ENCODE measurements at regions not wholly inside any gene's neighbourhood (a gene's known extent, or its start where the extent isn't known, plus 50 kb on each side); places are given as distances from the start of the nearest gene placed in this dataset.

DNA sequence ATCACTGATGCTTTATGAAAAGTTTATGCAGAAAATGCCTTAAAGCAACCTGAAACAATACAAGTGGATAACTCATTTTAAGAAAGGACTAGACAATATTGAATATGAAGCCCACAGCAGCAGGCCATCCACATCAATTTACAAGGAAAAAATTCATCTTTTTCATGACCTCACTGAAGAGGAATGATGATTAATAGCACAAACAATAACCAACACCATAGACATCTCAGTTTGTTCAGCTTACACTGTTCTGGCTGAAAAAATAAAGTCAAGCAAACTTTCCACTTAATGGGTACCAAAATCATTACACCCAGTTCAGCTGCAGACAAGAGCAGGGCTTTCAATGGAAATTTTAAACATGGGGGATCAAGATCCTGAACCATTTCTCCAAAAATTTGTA lies 380.6 kb upstream of the NEGR1 start:
- ATAC-seq (no peak), DNase-seq (ENCODE audit: low read depth in 1 of 2, low spot score in 1 of 2) (no peak), FAIRE-seq (no peak)
- Histone ChIP-seq H3K4me3 (no peak overlapping the region), H3K4me2 (no peak overlapping the region), H3K4me1 (no peaks in the 10 kb centered on the region), H3K9me3 (no peaks in the 10 kb centered on the region), H3K27ac (no peak overlapping the region)
- POLR2A ChIA-PET = no interaction called here
- CTCF ChIA-PET = no interaction called here
- TF ChIP-seq RAD21 (conservative IDR thresholded peaks at IDR 0.05 in 1 of 2, IDR thresholded peaks at IDR 0.05 in 1 of 2) (no peak), PHF8 (IDR thresholded peaks at IDR 0.05; ENCODE audit: borderline replicate concordance, low read depth) (no peak), HEYL (CRISPR knock-in tag; IDR thresholded peaks at IDR 0.05) (no peak)
- TF ChIP-seq, protein P1, sequence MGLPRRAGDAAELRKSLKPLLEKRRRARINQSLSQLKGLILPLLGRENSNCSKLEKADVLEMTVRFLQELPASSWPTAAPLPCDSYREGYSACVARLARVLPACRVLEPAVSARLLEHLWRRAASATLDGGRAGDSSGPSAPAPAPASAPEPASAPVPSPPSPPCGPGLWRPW (IDR thresholded peaks at IDR 0.05) = no peak

GRCh38 chr1:72650843-72651435 lies 368.6 kb upstream of the NEGR1 start:
- ChIA-PET CTCF (no interaction called here), POLR2A (no interaction called here)
- no peak for DNase-seq (ENCODE audit: low read depth in 1 of 2, low spot score in 1 of 2)
- ATAC-seq = no peak
- no peak for TF ChIP-seq GATA3 (IDR thresholded peaks at IDR 0.05; ENCODE audit: borderline replicate concordance)
- no peak for TF ChIP-seq SMC3 (IDR thresholded peaks at IDR 0.05)
- TF ChIP-seq FOXS1 (CRISPR knock-in tag; IDR thresholded peaks at IDR 0.05) = no peak
- no peak for TF ChIP-seq ZC3H11A (IDR thresholded peaks at IDR 0.05)
- TF ChIP-seq, protein P1 (IDR thresholded peaks at IDR 0.05) = no peak
- TF ChIP-seq JUNB (IDR thresholded peaks at IDR 0.05) = no peak
- TF ChIP-seq USF2 (IDR thresholded peaks at IDR 0.05) = no peak
- no peak for TF ChIP-seq RCOR1 (IDR thresholded peaks at IDR 0.05; ENCODE audit: low read depth, low read length)
- no peak for TF ChIP-seq RARB (CRISPR knock-in tag; IDR thresholded peaks at IDR 0.05)
- no peak for TF ChIP-seq FOSB (CRISPR knock-in tag; IDR thresholded peaks at IDR 0.05)
- TF ChIP-seq CTCF (IDR thresholded peaks at IDR 0.05) = no peak
- TF ChIP-seq EHMT2 (IDR thresholded peaks at IDR 0.05; ENCODE audit: low read depth) = no peak
- no peak for TF ChIP-seq HOXA7 (CRISPR knock-in tag; IDR thresholded peaks at IDR 0.05)
- no peak overlapping the region for H3K27ac ChIP-seq
- no peak overlapping the region for H3K4me2 ChIP-seq
- H3K4me1 ChIP-seq = no peaks in the 10 kb centered on the region
- no peaks in the 10 kb centered on the region for H3K9me3 ChIP-seq
- no peak for FAIRE-seq
- WGBS (ENCODE audit: missing lambda C conversion rate) = 9% methylated on average over 5 of the region's 5 CpGs
- no peak overlapping the region for H3K4me3 ChIP-seq

- H3K4me1 ChIP-seq = no peaks in the 10 kb centered on the region
- no peak for FAIRE-seq
- H3K27ac ChIP-seq = no peak overlapping the region
- H3K4me2 ChIP-seq = no peak overlapping the region
- no peaks in the 10 kb centered on the region for H3K9me3 ChIP-seq
- CTCF ChIA-PET = no interaction called here
- POLR2A ChIA-PET = no interaction called here
- no peak overlapping the region for H3K4me3 ChIP-seq
- ATAC-seq = no peak
- WGBS (ENCODE audit: missing lambda C conversion rate) = 0% methylated on average over 3 of the region's 3 CpGs
- no peak for DNase-seq (ENCODE audit: low read depth in 1 of 2, low spot score in 1 of 2)
- TF ChIP-seq NFE2L2 (conservative IDR thresholded peaks at IDR 0.05; ENCODE audit: low read length) (no peak), ESRRA (IDR thresholded peaks at IDR 0.05; ENCODE audit: borderline replicate concordance, low read length) (no peak), JUN (IDR thresholded peaks at IDR 0.05) (no peak), HOXB5 (CRISPR knock-in tag; IDR thresholded peaks at IDR 0.05) (no peak), POLR2AphosphoS2 (conservative IDR thresholded peaks at IDR 0.05; ENCODE audit: low read length) (no peak), ELK1 (IDR thresholded peaks at IDR 0.05; ENCODE audit: low read depth, low read length) (no peak), MAX (IDR thresholded peaks at IDR 0.05) (no peak), TP53 (CRISPR knock-in tag; IDR thresholded peaks at IDR 0.05) (no peak), POLR2A (IDR thresholded peaks at IDR 0.05; ENCODE audit: low read length) (no peak), CBX2 (IDR thresholded peaks at IDR 0.05; ENCODE audit: borderline replicate concordance, low read depth) (no peak)
- TF ChIP-seq, protein P2, sequence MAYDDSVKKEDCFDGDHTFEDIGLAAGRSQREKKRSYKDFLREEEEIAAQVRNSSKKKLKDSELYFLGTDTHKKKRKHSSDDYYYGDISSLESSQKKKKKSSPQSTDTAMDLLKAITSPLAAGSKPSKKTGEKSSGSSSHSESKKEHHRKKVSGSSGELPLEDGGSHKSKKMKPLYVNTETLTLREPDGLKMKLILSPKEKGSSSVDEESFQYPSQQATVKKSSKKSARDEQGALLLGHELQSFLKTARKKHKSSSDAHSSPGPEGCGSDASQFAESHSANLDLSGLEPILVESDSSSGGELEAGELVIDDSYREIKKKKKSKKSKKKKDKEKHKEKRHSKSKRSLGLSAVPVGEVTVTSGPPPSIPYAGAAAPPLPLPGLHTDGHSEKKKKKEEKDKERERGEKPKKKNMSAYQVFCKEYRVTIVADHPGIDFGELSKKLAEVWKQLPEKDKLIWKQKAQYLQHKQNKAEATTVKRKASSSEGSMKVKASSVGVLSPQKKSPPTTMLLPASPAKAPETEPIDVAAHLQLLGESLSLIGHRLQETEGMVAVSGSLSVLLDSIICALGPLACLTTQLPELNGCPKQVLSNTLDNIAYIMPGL (CRISPR knock-in tag; IDR thresholded peaks at IDR 0.05; ENCODE audit: borderline replicate concordance) = no peak
- TF ChIP-seq, protein P3, sequence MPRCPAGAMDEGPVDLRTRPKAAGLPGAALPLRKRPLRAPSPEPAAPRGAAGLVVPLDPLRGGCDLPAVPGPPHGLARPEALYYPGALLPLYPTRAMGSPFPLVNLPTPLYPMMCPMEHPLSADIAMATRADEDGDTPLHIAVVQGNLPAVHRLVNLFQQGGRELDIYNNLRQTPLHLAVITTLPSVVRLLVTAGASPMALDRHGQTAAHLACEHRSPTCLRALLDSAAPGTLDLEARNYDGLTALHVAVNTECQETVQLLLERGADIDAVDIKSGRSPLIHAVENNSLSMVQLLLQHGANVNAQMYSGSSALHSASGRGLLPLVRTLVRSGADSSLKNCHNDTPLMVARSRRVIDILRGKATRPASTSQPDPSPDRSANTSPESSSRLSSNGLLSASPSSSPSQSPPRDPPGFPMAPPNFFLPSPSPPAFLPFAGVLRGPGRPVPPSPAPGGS (IDR thresholded peaks at IDR 0.05) = no peak
Measured at GRCh38 chr1:72649991-72650390, 367.7 kb upstream of the NEGR1 start.
